ENCODE measurements at regions not wholly inside any gene's neighbourhood (a gene's known extent, or its start where the extent isn't known, plus 50 kb on each side); places are given as distances from the start of the nearest gene placed in this dataset.
"Not testable (repeated sequence)": the region's sequence is repeated elsewhere in the genome, so short reads cannot be mapped to it uniquely, and the experiment has no call there.

GRCh38 chr6:4471515-4471914 is 304.7 kb upstream of the CDYL start:
- TF ChIP-seq CTCF (IDR thresholded peaks at IDR 0.05; ENCODE audit: low read length); EZH2 (IDR thresholded peaks at IDR 0.05; ENCODE audit: borderline replicate concordance, low read length): not testable (repeated sequence)

Measured in OCI-LY1 (cell line).